ENCODE measurements at regions not wholly inside any gene's neighbourhood (a gene's known extent, or its start where the extent isn't known, plus 50 kb on each side); places are given as distances from the start of the nearest gene placed in this dataset.

- TF ChIP-seq CTCF (IDR thresholded peaks at IDR 0.05) (no peak), POLR2AphosphoS5 (IDR thresholded peaks at IDR 0.05) (no peak)
Measured at GRCh38 chr4:187426511-187426910, 569.1 kb upstream of the ZFP42 start.
